ENCODE measurements at regions not wholly inside any gene's neighbourhood (a gene's known extent, or its start where the extent isn't known, plus 50 kb on each side); places are given as distances from the start of the nearest gene placed in this dataset.

GRCh38 chr2:128452536-128453530 is 134.2 kb upstream of the HS6ST1 start:
- DNase-seq, result no peak

DNA sequence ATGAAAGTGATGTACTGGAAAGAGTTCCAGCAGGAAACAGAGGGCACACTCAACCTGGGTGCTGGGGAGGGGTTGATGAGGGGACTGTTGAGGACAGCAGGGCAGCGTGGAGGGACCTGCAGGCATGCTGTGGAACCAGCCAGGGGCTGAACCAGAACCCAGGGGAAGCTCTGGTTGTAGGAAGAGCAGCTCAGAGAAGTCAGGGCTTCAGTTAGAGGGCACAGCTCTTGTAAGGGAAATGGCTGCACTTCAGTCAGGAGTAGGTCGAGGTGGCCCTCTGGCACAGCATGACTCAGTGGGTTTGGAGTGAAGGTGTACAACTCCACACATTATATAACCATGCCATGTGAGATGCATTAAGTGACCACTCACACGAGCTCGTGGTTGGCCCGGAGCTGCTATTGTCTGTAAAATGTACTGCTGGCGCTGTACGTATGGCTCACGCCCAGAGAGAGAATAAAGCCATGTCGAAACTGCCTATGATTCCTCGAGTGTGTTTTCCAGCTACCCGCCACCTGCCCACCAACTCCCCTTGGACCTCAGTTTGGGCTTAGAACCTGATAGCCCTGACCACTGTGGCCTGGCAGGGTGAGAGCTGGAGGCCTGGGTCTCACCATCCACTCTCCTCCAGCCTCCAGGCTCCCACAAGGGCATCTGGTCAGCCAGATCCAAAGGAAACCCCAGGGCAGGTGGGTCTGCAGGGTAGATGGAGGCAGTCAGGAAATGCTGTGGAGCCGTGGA is 136.5 kb upstream of the HS6ST1 start:
- no peak for DNase-seq

DNA sequence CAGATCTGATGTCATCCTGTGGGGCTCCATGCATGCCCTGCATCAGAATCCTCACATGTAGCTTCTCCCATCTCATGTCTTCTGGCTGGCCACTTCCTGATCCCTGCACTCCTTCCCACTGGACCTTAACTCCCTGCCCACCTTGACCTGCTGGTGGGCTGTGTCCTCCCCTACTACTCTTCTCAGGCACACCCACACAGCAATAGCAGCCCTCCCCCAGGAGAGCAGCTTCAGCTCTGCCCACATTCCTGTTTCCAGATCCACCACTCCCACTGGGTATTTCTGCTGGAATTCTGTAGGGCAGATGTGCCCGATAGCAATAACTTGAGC is 137.0 kb upstream of the HS6ST1 start:
- DNase-seq, result no peak

- DNase-seq, result no peak
These were observed 137.6 kb upstream of the HS6ST1 start for GRCh38 chr2:128456281-128456680.

- no peak for DNase-seq
These were observed 138.4 kb upstream of the HS6ST1 start for GRCh38 chr2:128457006-128457604.

DNA sequence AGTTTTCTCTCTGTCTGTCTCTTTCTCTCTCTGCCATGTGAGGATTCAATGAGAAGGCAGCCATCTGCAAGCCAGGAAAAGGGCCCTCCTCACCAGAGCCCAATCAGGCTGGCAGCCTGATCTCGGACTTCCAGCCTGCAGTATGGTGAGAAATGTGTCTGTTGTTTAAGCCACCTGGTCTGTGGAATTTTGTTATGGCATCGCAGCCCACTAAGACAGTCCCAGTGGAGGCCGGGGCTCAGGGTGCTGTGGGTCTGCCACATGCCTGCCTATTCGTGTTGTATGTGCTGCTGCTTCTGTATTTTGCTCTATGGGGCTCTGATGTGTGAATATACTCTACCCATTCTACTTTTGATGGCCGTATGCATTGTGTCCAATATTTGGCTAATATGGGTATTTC is 139.0 kb upstream of the HS6ST1 start:
- DNase-seq, result no peak

- no peak for DNase-seq
These were observed 139.8 kb upstream of the HS6ST1 start for GRCh38 chr2:128458505-128458904.

- DNase-seq, result no peak
These were observed 145.8 kb upstream of the HS6ST1 start for GRCh38 chr2:128464456-128464855.

DNA sequence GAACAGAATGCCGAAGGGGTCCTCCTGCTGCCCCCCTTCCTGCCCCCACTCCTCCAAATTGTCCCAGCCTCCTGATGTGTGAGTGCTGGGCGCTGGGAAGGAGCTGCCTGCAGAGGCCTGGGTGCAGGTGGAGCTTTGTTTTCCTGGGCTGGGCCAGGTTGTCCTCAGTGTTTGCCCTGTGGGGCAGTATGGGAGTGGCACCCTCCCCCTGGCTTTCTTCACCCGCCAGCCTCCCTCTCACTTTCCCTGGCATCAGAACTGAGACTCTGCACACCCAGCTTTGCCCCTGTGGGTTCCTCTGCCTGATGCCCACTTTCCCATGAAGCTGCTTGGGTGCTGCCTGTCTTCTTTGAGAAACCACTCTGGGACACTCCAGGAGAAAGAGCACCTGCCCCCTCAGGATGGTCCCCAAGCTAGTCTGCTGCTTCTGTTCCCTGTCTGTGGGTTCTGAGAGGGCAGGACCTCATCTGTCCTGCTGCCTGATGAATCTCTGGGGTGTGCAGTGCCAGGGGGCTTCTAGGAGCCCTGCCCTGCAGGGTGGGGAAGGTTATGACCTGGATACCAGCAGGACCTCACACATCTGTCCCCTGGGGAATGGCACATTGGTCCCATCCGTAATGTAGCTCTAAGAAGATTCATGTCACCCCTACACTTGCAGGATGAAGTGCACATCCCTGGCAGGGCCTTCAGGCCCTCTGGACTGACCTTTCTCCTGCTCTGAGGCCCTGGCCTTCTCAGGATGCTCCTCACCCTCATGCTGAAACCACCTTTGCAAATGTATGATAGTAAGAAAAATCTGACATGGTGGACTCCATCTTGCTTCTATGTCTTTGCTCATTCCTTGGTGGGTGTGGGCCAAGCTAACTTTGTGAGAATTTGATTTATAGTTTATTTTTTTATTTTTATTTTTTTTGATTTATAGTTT is 146.8 kb upstream of the HS6ST1 start:
- no peak for DNase-seq

DNA sequence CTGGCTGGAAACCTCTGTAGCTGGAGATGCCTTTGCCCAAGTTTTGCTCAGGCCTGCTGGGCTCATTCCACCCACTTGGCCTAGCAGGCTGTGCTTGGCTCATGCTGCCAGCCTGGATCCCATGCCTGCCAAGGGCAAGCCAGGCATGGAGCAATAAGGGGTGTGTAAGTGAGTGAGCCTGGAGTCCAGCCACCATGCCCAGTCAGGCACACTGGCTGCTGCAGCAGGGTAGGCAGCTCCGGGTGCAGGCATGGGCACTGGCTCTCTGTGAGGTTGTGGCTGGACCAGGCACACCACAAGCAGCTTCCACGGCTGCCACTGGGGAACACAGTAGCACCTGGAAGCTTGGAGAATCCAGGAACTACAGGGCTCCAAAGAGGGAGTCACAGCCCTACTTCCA is 147.7 kb upstream of the HS6ST1 start:
- DNase-seq, result no peak

DNA sequence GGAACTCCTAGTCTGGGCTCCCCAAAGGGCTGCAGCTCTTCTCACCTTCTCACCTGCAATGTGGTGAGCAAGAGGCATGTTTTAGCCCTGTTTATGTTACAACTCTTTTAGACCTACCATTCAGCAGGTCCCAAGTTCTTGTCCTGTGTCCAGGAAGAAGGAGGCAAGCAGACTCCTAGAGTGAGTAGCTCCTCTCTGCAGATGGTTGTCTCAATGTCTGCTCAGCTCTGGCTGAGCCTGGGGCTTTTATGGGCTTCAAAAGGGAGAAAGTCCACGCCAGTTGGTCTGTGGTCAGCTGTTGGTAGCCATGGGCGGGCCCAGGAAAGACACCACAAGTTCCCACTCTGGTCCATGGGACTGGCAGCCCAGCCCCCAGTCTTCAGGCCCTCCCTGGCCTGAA is 148.1 kb upstream of the HS6ST1 start:
- no peak for DNase-seq

DNA sequence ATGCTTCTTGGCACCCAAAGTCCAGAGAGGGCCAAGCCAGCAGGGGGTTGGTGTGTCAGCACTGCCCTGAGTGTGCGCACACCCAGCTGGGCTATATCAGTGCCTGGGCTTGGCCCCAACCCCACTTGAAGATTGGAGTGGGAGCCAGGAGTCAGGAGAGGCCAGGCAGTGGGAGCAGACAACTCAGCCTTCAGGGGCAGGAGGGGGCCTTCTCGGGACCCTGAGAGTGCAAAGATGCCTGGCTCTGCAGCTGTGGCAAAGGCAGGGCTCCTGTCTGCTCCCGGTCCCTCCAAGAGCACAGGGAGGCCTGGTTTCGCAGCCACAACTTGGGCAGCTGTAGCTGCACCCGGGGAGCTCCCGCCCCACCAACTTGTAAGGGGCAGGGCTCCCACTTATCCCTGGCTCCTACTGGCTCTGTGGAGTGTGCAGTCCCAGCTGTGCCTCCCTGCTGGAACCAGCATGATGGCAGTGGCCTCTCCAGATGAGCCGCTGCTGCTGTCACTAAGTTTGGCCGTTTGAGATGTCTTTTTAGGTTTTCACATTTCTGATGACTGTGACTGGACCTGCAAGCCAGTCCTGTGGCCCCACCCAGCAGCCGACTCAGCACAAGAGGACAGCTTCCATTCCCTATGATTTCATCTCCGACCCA is 148.8 kb upstream of the HS6ST1 start:
- DNase-seq, result no peak

GRCh38 chr2:128468186-128468920 is 149.7 kb upstream of the HS6ST1 start:
- DNase-seq, result no peak

- no peak for DNase-seq
These were observed 150.5 kb upstream of the HS6ST1 start for GRCh38 chr2:128469203-128469602.

DNA sequence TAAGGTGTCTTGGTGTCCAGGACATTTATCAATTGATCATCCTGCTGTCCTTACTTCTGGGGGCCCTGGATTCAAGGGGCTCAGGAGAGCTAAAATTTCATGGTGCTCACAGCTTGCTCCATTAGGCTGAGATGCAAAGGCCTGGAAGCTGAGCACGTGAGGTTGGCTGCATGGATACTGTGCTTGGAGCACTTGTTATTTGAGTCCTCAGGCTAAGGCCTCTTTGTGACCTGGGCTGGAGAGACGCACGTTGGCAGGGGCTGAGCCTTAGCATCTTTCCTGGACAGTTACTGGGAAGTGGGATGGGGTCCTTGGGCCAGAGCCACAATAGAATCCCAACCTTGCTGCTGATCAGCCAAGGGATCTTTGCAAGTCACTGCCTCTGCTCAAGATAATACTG is 151.2 kb upstream of the HS6ST1 start:
- no peak for DNase-seq

DNA sequence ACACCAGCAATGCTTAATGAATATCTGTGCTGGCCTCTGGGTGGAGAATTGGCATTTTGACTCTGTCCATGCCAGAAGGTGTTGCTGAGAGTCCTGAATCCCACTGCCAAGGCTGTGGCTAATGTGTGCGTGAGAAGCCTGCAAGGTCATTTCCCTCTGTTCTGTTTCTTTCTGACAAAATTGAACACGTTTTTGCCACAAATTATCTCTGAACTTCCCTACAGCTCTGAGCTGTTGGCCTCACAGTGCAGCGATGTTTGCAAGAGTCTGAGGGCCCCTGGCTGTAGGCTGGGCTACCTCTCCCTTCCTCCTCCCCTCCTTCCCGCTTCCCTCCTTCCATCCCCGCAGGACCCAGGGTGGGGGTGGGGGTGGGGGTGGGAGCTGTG is 154.1 kb upstream of the HS6ST1 start:
- no peak for DNase-seq

DNA sequence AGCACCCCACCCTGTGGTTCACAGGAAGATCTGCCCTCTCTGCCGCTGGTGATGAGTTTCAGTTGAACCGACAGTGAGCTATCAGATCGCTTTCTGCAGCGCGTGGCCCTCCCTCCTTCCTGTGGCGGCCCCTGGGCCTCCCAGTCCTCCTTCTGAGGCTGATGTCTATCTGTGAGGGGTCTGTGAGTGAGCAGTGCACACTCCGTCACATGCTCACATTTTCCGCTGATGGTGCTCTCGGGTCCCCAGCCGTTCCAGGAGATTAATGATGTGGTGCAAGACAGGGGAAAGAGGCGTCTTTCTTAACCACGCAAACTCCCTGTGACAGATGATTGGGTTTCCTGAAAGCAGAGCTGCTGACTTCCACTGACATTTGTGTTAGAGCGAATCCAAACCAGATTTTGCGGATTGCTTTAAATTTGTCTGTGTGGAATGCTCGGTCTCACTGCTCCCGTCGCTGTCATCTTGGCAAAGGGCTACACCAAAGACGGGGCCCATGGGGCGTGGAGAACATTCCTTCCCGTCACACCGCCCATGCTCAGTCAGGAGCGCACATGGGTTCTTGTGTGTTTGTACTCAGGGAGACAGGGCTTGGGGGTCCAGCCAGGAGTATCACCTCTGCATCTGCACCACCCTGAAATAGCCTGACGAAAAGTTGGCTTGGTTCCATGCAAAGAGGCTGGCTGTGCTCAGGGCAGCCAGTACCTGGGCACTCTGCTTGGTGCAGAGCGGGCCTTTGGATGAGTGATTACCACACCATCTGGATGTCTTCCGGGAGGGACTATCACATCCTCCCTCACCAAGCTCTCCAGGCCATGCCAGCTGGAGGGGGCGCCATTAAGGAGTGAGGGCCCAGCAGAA is 154.7 kb upstream of the HS6ST1 start:
- DNase-seq, result no peak

DNA sequence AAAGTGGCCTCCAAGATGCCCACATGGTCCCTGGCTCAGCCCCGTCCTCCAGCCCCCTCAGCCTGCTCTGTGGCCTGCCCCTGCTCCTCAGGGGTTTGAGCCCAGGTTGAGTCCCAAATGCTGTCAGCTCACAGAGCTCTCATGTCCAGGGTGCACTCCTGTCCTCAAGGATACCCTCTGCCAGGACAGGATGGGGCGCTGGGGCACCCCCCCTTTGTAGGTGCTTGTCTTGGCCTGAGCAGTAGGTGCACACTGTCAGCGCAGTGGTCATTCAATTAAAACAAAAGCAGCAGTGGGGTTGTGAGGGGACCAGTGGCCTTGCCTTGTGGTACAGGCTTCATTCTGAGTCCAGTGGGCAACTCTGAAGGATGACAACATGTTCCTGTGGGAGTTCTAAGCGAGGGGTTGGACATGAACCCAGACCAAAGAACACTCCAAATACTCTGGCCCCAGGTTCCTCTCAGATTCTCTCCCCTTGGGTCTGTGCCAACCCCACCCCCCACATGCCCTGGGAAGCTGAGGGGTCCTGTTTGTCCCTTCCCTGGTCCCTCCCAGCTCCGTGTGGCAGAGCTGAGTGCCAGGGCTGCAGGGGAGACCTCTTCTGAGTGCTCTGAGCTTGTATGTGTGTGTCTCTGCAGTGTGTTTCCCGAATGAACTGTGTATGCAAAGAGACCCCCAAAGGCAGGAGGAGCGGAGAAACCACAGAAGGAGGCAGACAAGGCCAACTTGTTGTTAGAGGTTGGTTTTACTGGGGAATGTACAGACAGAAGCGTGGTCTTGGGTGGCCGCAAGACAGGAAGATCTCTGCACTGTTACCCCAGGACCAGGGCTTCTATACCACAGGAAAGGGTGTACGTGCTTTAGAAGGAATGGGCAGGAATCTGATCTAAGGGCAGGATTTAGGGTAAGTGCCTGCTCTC is 155.6 kb upstream of the HS6ST1 start:
- DNase-seq, result no peak

- no peak for DNase-seq
These were observed 156.3 kb upstream of the HS6ST1 start for GRCh38 chr2:128474962-128475361.

Data from GOT3 (cell line).